ENCODE measurements at regions not wholly inside any gene's neighbourhood (a gene's known extent, or its start where the extent isn't known, plus 50 kb on each side); places are given as distances from the start of the nearest gene placed in this dataset.

- no peak for TF ChIP-seq CTCF (IDR thresholded peaks at IDR 0.05)
- TF ChIP-seq EP300 (IDR thresholded peaks at IDR 0.05; ENCODE audit: low read depth), result no peak
- no peak for TF ChIP-seq POLR2A (IDR thresholded peaks at IDR 0.05)
- TF ChIP-seq POLR2AphosphoS5 (IDR thresholded peaks at IDR 0.05), result no peak
Measured at GRCh38 chr3:16671690-16672089, 66.5 kb upstream of the DAZL start.

Data from transverse colon (tissue), 4 donors.